ENCODE measurements at regions not wholly inside any gene's neighbourhood (a gene's known extent, or its start where the extent isn't known, plus 50 kb on each side); places are given as distances from the start of the nearest gene placed in this dataset.

GRCh38 chr10:64344211-64344610 is 823.0 kb downstream of the REEP3 start:
- TF ChIP-seq CTCF (IDR thresholded peaks at IDR 0.05; ENCODE audit: low read depth, low read length) = no peak
- TF ChIP-seq EZH2phosphoT487 (IDR thresholded peaks at IDR 0.05; ENCODE audit: low read depth) = no peak
